ENCODE measurements at regions not wholly inside any gene's neighbourhood (a gene's known extent, or its start where the extent isn't known, plus 50 kb on each side); places are given as distances from the start of the nearest gene placed in this dataset.

- Mint-ChIP-seq H3K27me3 (ENCODE audit: insufficient read depth, unreplicated experiment) (no peaks in the 10 kb centered on the region), H3K9me3 (ENCODE audit: unreplicated experiment) (peaks cover 23% of the 10 kb centered on the region), H3K4me3 (ENCODE audit: unreplicated experiment) (no peak overlapping the region), H3K27ac (ENCODE audit: unreplicated experiment) (no peak overlapping the region), H3K4me1 (ENCODE audit: low read depth, unreplicated experiment) (peaks cover 16% of the 10 kb centered on the region), H3K36me3 (ENCODE audit: insufficient read depth, unreplicated experiment) (peaks cover 5% of the 10 kb centered on the region)
- POLR2A ChIA-PET = no interaction called here
- TF ChIP-seq, protein P1, sequence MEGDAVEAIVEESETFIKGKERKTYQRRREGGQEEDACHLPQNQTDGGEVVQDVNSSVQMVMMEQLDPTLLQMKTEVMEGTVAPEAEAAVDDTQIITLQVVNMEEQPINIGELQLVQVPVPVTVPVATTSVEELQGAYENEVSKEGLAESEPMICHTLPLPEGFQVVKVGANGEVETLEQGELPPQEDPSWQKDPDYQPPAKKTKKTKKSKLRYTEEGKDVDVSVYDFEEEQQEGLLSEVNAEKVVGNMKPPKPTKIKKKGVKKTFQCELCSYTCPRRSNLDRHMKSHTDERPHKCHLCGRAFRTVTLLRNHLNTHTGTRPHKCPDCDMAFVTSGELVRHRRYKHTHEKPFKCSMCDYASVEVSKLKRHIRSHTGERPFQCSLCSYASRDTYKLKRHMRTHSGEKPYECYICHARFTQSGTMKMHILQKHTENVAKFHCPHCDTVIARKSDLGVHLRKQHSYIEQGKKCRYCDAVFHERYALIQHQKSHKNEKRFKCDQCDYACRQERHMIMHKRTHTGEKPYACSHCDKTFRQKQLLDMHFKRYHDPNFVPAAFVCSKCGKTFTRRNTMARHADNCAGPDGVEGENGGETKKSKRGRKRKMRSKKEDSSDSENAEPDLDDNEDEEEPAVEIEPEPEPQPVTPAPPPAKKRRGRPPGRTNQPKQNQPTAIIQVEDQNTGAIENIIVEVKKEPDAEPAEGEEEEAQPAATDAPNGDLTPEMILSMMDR (IDR thresholded peaks at IDR 0.05; ENCODE audit: insufficient read depth in 1 of 2, low read depth in 1 of 2, low read length in 1 of 2, severe bottlenecking in 1 of 2, unreplicated experiment in 1 of 2) = no peak
- Histone ChIP-seq H3K36me3 (ENCODE audit: control insufficient read depth, insufficient read depth, low read length) (no peaks in the 10 kb centered on the region), H3K4me1 (peaks cover 14% of the 10 kb centered on the region), H3K4me3 (ENCODE audit: low read depth, low read length) (no peak overlapping the region), H3K9me3 (peaks cover 19% of the 10 kb centered on the region), H3K27me3 (replicated peaks; ENCODE audit: control insufficient read depth, insufficient read depth, low read length) (no peaks in the 10 kb centered on the region)
- intact Hi-C loops (cut with micrococcal nuclease; ENCODE audit: unreplicated experiment) = no loop called here
- CTCF ChIA-PET = interaction anchor here (0.6 kb wide), 1 partner anchor 494 kb away, joined by 8 read pairs; no protein-coding TSS in a partner anchor
- BruUV-seq (replicated peaks) = no TSS peak
- DNase-seq = peak in 1 of 2 experiments; percentile 26
Measured at GRCh38 chr14:54197369-54197768, 199.4 kb upstream of the CDKN3 start.

DNA sequence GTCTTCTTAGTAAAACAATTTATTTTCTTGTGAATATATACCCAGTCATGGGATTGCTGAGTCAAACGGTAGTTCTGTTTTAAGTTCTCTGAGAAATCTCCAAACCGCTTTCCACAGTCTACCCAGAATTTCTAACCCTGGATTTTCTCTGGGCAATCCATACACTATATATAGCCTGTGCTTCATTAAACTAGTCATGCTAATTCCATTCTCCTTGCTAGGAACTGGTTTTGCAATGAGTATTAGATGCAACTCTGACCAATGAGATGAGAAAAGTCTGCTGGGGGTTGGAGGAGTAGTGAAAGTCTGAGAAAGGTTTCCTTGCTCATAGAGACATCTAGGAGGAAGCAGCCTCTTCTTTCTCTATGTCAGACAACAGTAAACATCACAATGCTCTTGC, 196.1 kb upstream of the CDKN3 start:
- Mint-ChIP-seq H3K36me3 (ENCODE audit: insufficient read depth, unreplicated experiment) (peaks cover 5% of the 10 kb centered on the region), H3K27ac (ENCODE audit: unreplicated experiment) (no peak overlapping the region), H3K27me3 (ENCODE audit: insufficient read depth, unreplicated experiment) (no peaks in the 10 kb centered on the region), H3K4me3 (ENCODE audit: unreplicated experiment) (no peak overlapping the region), H3K9me3 (ENCODE audit: unreplicated experiment) (peaks cover 23% of the 10 kb centered on the region), H3K4me1 (ENCODE audit: low read depth, unreplicated experiment) (peaks cover 7% of the 10 kb centered on the region)
- H3K4me3 ChIP-seq (ENCODE audit: low read depth, low read length) = no peak overlapping the region
- ChIA-PET CTCF (no interaction called here), POLR2A (no interaction called here)
- peaks cover 9% of the 10 kb centered on the region for H3K4me1 ChIP-seq
- H3K9me3 ChIP-seq = peaks cover 24% of the 10 kb centered on the region
- H3K36me3 ChIP-seq (ENCODE audit: control insufficient read depth, insufficient read depth, low read length) = no peaks in the 10 kb centered on the region
- intact Hi-C loops (cut with micrococcal nuclease; ENCODE audit: unreplicated experiment) = no loop called here
- H3K27me3 ChIP-seq (replicated peaks; ENCODE audit: control insufficient read depth, insufficient read depth, low read length) = no peaks in the 10 kb centered on the region
- TF ChIP-seq, protein P1 (IDR thresholded peaks at IDR 0.05; ENCODE audit: insufficient read depth in 1 of 2, low read depth in 1 of 2, low read length in 1 of 2, severe bottlenecking in 1 of 2, unreplicated experiment in 1 of 2) = no peak
- no TSS peak for BruUV-seq (replicated peaks)
- DNase-seq = no peak

DNA sequence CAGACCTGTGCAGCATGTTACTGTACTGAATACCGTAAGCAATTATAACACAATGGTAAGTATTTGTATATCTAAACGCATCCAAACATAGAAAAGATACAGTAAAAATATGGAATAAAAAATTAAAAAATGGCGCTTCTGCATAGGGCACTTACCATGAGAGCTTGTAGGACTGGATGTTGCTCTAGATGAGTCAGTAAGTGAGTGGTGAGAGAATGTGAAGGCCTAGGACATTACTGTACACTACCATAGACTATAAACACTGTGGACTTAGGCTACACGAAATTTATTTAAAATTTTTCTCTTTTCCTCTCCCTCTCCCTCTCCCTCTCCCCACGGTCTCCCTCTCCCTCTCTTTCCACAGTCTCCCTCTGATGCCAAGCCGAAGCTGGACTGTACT, 194.5 kb upstream of the CDKN3 start:
- TF ChIP-seq, protein P1 (IDR thresholded peaks at IDR 0.05; ENCODE audit: insufficient read depth in 1 of 2, low read depth in 1 of 2, low read length in 1 of 2, severe bottlenecking in 1 of 2, unreplicated experiment in 1 of 2) = no peak
- peaks cover 5% of the 10 kb centered on the region for H3K4me1 ChIP-seq

More for the DNA sequence above, 194.5 kb upstream of the CDKN3 start:
- H3K27ac Mint-ChIP-seq (ENCODE audit: unreplicated experiment) = no peak overlapping the region
- intact Hi-C loops (cut with micrococcal nuclease; ENCODE audit: unreplicated experiment) = no loop called here
- H3K36me3 Mint-ChIP-seq (ENCODE audit: insufficient read depth, unreplicated experiment) = peaks cover 2% of the 10 kb centered on the region
- no peaks in the 10 kb centered on the region for H3K27me3 Mint-ChIP-seq (ENCODE audit: insufficient read depth, unreplicated experiment)
- no peak for DNase-seq
- H3K4me3 Mint-ChIP-seq (ENCODE audit: unreplicated experiment) = no peak overlapping the region
- peaks cover 24% of the 10 kb centered on the region for H3K9me3 ChIP-seq
- H3K27me3 ChIP-seq (replicated peaks; ENCODE audit: control insufficient read depth, insufficient read depth, low read length) = no peaks in the 10 kb centered on the region
- H3K9me3 Mint-ChIP-seq (ENCODE audit: unreplicated experiment) = peaks cover 16% of the 10 kb centered on the region
- BruUV-seq (replicated peaks) = no TSS peak
- ChIA-PET POLR2A (no interaction called here), CTCF (no interaction called here)
- H3K4me3 ChIP-seq (ENCODE audit: low read depth, low read length) = no peak overlapping the region
- H3K4me1 Mint-ChIP-seq (ENCODE audit: low read depth, unreplicated experiment) = peaks cover 2% of the 10 kb centered on the region
- H3K36me3 ChIP-seq (ENCODE audit: control insufficient read depth, insufficient read depth, low read length) = no peaks in the 10 kb centered on the region

Measured in Caco-2 (cell line).